ENCODE measurements at regions not wholly inside any gene's neighbourhood (a gene's known extent, or its start where the extent isn't known, plus 50 kb on each side); places are given as distances from the start of the nearest gene placed in this dataset.

DNA sequence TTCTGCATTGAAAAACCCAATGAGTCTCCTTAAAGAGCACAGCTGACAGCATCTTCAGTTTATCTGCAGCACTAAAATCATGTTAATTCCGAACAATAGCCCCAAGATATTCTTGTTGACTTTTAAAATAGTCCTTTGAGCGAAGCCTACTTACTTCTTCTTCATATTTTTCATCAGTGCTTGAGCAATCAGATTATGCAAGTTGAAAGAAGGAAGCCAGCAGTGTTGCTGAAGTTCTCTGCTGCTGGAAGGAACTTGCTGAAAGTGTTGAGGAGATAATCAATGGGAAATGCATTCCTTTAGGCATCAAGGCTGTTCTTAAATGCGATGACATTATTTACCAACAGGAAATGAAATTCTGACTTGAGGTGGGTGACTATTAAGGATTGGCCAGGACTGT, 105.9 kb upstream of the SNTG2 start:
- DNase-seq (ENCODE audit: low read depth): no peak
- TF ChIP-seq, protein P1, sequence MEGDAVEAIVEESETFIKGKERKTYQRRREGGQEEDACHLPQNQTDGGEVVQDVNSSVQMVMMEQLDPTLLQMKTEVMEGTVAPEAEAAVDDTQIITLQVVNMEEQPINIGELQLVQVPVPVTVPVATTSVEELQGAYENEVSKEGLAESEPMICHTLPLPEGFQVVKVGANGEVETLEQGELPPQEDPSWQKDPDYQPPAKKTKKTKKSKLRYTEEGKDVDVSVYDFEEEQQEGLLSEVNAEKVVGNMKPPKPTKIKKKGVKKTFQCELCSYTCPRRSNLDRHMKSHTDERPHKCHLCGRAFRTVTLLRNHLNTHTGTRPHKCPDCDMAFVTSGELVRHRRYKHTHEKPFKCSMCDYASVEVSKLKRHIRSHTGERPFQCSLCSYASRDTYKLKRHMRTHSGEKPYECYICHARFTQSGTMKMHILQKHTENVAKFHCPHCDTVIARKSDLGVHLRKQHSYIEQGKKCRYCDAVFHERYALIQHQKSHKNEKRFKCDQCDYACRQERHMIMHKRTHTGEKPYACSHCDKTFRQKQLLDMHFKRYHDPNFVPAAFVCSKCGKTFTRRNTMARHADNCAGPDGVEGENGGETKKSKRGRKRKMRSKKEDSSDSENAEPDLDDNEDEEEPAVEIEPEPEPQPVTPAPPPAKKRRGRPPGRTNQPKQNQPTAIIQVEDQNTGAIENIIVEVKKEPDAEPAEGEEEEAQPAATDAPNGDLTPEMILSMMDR (IDR thresholded peaks at IDR 0.05; ENCODE audit: low read length, missing control alignments): no peak

DNA sequence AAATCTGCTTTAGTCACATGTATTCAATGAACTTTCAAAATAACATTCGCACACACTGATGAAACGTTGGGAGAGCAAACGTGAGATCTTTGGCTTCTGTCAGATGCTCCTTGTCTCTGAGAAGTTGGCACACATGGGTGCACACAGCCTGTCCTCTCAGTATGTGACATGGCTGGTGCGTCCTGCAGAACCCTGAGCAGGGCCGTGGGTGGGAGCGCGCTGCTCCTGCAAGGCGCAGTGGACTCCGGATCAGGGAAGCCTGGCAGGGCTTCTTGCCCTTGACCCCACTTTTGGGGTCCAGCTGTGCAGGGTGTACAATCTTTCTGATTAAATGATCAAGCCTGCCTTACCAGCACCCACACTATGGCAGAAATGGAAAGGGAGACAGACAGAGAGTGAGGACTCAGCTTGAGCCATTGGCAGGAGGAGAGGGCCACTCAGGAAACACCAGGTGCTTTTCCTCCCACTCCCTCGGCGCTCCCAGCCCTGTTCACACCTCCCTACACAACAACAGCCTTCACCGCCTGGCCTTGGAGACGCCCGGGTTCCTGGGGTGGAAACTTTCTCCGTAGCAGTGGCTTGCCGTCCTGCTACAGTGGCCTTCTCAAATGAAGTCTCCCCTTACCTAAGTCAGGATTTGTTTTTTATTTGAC, 108.4 kb upstream of the SNTG2 start:
- TF ChIP-seq, protein P1 (IDR thresholded peaks at IDR 0.05; ENCODE audit: low read length, missing control alignments): no peak
- no peak overlapping the region for H3K4me3 ChIP-seq (replicated peaks; ENCODE audit: low read depth, low read length)
- no peak for DNase-seq (ENCODE audit: low read depth)

More for the DNA sequence above, 105.9 kb upstream of the SNTG2 start:
- no peak overlapping the region for H3K4me3 ChIP-seq (replicated peaks; ENCODE audit: low read depth, low read length)

DNA sequence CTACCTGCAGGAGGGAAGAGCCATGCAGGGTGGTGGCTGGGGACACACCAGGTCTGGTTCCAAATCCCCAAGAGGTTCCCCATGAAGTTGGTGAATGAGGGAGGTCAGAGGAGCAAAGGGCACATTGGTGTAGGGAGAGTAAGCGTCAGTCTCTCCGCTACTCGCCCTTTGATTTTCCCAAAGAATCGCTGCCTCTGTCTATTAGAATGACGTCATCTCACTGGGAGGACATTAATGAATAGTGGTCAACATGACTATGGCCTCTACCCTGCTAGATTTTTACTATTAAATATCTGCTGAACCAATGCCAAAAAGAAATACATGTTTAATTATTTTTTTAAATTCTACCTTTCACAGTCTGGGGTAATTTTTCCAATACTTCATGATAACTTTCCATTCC, 109.6 kb upstream of the SNTG2 start:
- DNase-seq (ENCODE audit: low read depth): no peak
- H3K4me3 ChIP-seq (replicated peaks; ENCODE audit: low read depth, low read length): no peak overlapping the region
- TF ChIP-seq, protein P1 (IDR thresholded peaks at IDR 0.05; ENCODE audit: low read length, missing control alignments): no peak

DNA sequence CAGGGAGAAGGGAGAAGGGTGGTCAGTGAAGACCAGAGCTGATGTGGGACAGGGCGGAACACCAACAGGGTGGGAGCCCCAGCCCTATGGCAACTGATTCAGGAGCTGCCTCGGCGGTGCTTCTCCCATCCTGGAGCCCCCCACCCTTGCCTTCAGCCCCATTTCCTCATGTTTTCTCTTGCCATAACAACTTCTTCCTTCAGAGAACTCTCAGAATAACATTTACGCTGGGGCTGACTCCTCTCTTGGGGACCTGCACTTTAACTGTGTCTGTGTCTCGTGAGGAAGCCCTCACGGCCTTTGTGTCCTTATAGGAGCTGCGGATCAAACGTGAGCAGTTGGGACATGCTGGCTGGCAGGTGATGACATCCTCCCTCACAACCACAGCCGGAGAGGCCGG, 116.4 kb upstream of the SNTG2 start:
- H3K4me3 ChIP-seq (replicated peaks; ENCODE audit: low read depth, low read length): no peak overlapping the region
- TF ChIP-seq, protein P1 (IDR thresholded peaks at IDR 0.05; ENCODE audit: low read length, missing control alignments): no peak
- no peak for DNase-seq (ENCODE audit: low read depth)

DNA sequence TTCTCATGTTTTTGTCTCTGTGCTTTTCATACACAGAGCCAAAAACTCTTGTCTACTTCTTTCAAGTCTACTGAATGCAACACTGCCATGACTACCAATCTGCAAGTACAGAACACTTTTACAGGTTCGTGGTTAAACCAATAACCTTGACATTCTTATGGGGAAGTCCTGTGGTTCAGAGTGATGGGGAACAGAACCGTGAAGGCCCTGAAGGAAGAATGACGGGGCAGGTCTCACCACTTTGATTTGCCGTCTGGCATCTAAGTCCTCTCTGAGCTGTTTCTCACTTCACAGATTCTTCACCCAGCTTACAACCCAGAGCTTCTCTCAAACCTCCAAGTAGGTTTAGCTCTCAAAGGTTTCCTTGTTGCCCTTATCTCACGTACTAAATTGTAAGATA, 117.5 kb upstream of the SNTG2 start:
- TF ChIP-seq, protein P1 (IDR thresholded peaks at IDR 0.05; ENCODE audit: low read length, missing control alignments): no peak
- DNase-seq (ENCODE audit: low read depth): no peak
- no peak overlapping the region for H3K4me3 ChIP-seq (replicated peaks; ENCODE audit: low read depth, low read length)

DNA sequence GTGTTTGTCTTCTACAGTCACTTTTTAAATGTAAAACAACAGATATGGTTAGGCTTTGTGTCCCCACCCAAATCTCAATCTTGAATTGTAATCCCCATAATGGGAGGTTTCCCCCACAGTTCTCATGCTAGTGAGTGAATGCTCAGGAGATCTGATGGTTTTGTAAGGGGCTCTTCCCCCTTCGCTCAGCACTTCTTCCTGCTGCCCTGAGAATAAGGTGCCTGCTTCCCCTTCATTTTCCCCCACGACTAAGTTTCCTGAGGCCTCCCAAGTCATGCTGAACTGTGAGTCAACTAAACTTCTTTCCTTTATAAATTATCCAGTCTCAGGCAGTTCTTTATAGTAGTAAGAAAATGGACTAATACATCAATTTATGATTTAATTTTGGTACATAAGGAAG, 118.0 kb upstream of the SNTG2 start:
- DNase-seq (ENCODE audit: low read depth): no peak
- no peak overlapping the region for H3K4me3 ChIP-seq (replicated peaks; ENCODE audit: low read depth, low read length)
- TF ChIP-seq, protein P1 (IDR thresholded peaks at IDR 0.05; ENCODE audit: low read length, missing control alignments): no peak

DNA sequence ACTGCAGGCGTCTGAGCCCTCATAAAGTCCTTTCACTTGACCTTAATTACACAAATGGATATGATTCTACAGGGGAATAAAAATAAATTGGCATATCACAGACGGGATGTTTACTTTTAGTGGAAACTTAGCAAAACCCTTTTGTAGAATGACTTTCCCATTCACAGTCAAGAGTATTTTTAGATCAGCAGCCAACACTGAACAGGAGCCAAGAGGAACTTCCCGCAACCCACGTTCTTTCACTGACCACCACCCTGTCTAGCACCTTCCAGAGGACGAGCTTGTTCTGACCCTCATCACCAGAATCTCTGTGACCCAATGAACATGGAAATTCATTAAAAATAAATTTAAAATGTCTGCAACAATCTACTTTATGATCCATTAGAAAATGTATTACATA, 119.0 kb upstream of the SNTG2 start:
- H3K4me3 ChIP-seq (replicated peaks; ENCODE audit: low read depth, low read length): no peak overlapping the region
- TF ChIP-seq, protein P1 (IDR thresholded peaks at IDR 0.05; ENCODE audit: low read length, missing control alignments): no peak

More for the DNA sequence above, 119.0 kb upstream of the SNTG2 start:
- DNase-seq (ENCODE audit: low read depth): no peak
